Lower leg skin (tissue), 4 donors: ENCODE measurements at regions not wholly inside any gene's neighbourhood (a gene's known extent, or its start where the extent isn't known, plus 50 kb on each side); places are given as distances from the start of the nearest gene placed in this dataset.

Experiments
- DNase-seq, 2 donors: peaks; one replicate each; pipeline ENCODE4 v3.0.0-alpha.2; 2019; ENCODE audit warnings: low spot score in 2 of 2
- H3K4me3 ChIP-seq: fragments of 200-600 bp; sonication (generic); 2 replicates; pipeline ENCODE4 v1.5.1; 2017; ENCODE audit warnings: mild to moderate bottlenecking, low read depth; ENCODE audit not compliant: poor library complexity, severe bottlenecking
- CTCF ChIP-seq, 3 donors: fragments of 450-650 bp; IDR thresholded peaks; one replicate each; pipeline ENCODE4 v1.5.1; 2016; ENCODE audit warnings: antibody characterized with exemption in 3 of 3, mild to moderate bottlenecking in 3 of 3, moderate library complexity in 2 of 3
- POLR2A ChIP-seq, 2 donors: fragments of 450-650 bp; IDR thresholded peaks; one replicate each; pipeline ENCODE4 v1.6.1; 2016 to 2017; ENCODE audit warnings: antibody characterized with exemption in 2 of 2, mild to moderate bottlenecking in 1 of 2, moderate library complexity in 1 of 2
- WGBS, 2 donors: methylation state at CpG; one replicate each; pipeline ENCODE4 v1.1.5; 2018; 5-methylcytosine and 5-hydroxymethylcytosine counted together
- intact Hi-C: fragments of 100-400 bp; cut with DNase I; formaldehyde crosslinking; loops from one replicate; pipeline ENCODE4 v1.15.0; 2023; ENCODE audit warnings: low total_unique reads

DNA sequence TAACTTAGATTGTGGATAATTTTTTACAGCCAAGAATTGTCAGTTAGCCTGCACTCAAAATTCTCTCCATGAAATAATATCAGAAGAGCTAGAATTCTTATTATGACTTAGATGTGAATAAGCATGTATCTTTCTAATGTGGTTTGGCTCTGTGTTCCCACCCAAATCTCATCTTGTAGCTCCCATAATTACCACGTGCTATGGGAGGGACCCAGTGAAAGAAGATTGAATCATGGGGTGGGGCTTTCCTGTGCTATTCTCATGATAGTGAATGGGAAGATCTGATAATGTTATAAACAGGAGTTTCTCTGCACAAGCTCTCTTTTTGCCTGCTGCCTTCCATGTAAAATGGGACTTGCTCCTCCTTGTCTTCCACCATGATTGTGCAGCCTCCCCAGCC, 176.8 kb downstream of the MAT2B start:
- no peak for DNase-seq
- no peak for TF ChIP-seq POLR2A (IDR thresholded peaks at IDR 0.05)
- no peak for TF ChIP-seq CTCF (IDR thresholded peaks at IDR 0.05)
- intact Hi-C loops = loop anchor here (5.0 kb wide), 1 partner anchor 1375 kb away; no protein-coding TSS in a partner anchor
- WGBS, 2 donors = 7 to 14% methylated on average over 1 of the region's 1 CpG
- H3K4me3 ChIP-seq = no peak overlapping the region

GRCh38 chr5:163687414-163687813, 182.0 kb downstream of the MAT2B start:
- TF ChIP-seq POLR2A (IDR thresholded peaks at IDR 0.05) (no peak), CTCF (IDR thresholded peaks at IDR 0.05) (no peak)
- 55 to 62% methylated on average over 3 of the region's 3 CpGs for WGBS, 2 donors
- H3K4me3 ChIP-seq = no peak overlapping the region
- DNase-seq = no peak
- intact Hi-C loops = no loop called here

- WGBS, 2 donors = 90 to 92% methylated on average over 2 of the region's 2 CpGs
- DNase-seq = no peak
- no peak for TF ChIP-seq POLR2A (IDR thresholded peaks at IDR 0.05)
- TF ChIP-seq CTCF (IDR thresholded peaks at IDR 0.05) = no peak
- no peak overlapping the region for H3K4me3 ChIP-seq
- intact Hi-C loops = no loop called here
Measured at GRCh38 chr5:163692091-163692490, 186.7 kb downstream of the MAT2B start.

DNA sequence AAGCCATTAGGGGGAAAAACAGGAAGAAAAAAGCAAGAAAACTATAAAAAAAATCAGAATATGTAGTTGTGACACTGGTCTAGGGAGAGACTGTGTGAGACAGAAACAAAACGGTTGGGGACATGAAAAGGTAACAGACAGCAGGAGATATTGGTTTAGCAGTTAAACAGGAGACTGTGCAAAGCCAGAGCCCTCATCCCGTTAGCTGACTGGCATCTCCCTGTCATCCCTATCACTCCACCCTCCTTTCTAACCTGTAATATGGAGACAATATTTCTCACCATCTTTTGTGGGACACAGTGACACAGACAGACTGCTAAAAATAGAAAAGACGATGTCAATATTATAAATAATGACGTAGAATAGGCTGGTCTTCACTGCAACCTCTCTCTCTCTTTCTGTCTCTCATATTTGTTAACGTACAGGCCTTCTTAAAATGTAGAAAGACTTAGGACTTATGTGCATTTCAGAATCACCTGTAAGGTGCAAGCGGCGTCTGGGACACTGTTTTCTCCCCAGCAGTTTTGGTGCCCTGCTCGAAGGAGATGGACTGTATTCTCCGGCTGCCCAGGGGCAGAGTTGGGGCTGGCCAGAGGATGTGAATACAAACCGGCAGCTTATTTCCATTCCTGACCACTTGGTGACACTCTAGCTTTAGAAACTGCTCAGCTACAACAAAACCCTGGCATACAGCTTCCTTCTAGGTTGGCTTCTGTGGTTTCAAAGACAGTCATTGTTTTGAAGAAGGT, 190.6 kb downstream of the MAT2B start:
- intact Hi-C loops = no loop called here
- no peak for TF ChIP-seq CTCF (IDR thresholded peaks at IDR 0.05)
- TF ChIP-seq POLR2A (IDR thresholded peaks at IDR 0.05) = no peak
- no peak for DNase-seq
- 32 to 38% methylated on average over 10 of the region's 10 CpGs for WGBS, 2 donors
- H3K4me3 ChIP-seq = no peak overlapping the region

DNA sequence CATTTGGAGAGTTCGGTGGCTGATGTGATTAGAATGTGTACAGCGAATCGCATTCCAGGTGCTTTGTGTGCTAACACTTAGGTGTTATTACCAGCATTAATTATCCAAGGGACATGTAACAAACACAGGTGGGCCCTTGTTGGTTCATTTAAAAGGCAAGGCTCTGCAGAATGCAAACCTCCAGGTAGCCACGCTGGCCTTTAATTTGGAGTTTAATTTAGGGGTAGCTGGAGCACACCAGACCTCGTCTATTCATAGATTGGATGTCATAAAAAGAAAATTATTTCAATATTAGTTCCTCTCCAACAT, 191.1 kb downstream of the MAT2B start:
- WGBS, 2 donors = 17 to 21% methylated on average over 5 of the region's 5 CpGs
- TF ChIP-seq POLR2A (IDR thresholded peaks at IDR 0.05) (no peak), CTCF (IDR thresholded peaks at IDR 0.05) (no peak)
- intact Hi-C loops = no loop called here
- no peak for DNase-seq
- no peak overlapping the region for H3K4me3 ChIP-seq
